K562 (cell line): ENCODE measurements at regions not wholly inside any gene's neighbourhood (a gene's known extent, or its start where the extent isn't known, plus 50 kb on each side); places are given as distances from the start of the nearest gene placed in this dataset.

Experiments
- AFF1 ChIP-seq, 2 experiments: fragments of 450-650 bp; IDR thresholded peaks; 2 replicates each; pipeline ENCODE4 v1.6.1; 2018; ENCODE audit warnings: mild to moderate bottlenecking in 2 of 2, low read depth in 1 of 2; ENCODE audit not compliant: partially characterized antibody in 2 of 2
- ATF3 ChIP-seq, 2 experiments: fragments of 450-650 bp in 1 of 2; sonication (generic) in 1 of 2; formaldehyde crosslinking in 1 of 2; IDR thresholded peaks in 1 of 2; conservative IDR thresholded peaks in 1 of 2; 2 replicates each; pipeline versions ENCODE4 v1.6.1 to v1.8.1; 2016 to 2023; ENCODE audit warnings: mild to moderate bottlenecking in 2 of 2, moderate library complexity in 2 of 2, inconsistent platforms in 1 of 2, missing genetic modification reagents in 1 of 2
- BRD9 ChIP-seq: fragments of 450-650 bp; IDR thresholded peaks from 2 replicates; pipeline ENCODE4 v1.6.1; 2018; ENCODE audit warnings: low read depth; ENCODE audit not compliant: partially characterized antibody
- EP400 ChIP-seq: fragments of 450-650 bp; IDR thresholded peaks from 2 replicates; pipeline ENCODE4 v1.6.1; 2017; ENCODE audit warnings: antibody characterized with exemption, mild to moderate bottlenecking, moderate library complexity
- IFI16 ChIP-seq: fragments of 250-450 bp; sonication (Bioruptor Pico); IDR thresholded peaks from 2 replicates; pipeline ENCODE4 v2.1.2; 2022; ENCODE audit warnings: mild to moderate bottlenecking, inconsistent platforms
- KAT8 ChIP-seq: fragments of 450-650 bp; IDR thresholded peaks from 2 replicates; pipeline ENCODE4 v1.6.1; 2016; ENCODE audit warnings: low read depth, mild to moderate bottlenecking
- KLF10 ChIP-seq: fragments of 250-450 bp; sonication (Bioruptor Pico); IDR thresholded peaks from 2 replicates; pipeline ENCODE4 v1.6.1; 2021; ENCODE audit warnings: matching md5 sums
- SMARCB1 ChIP-seq: IDR thresholded peaks from 2 replicates; pipeline ENCODE4 v1.6.1; 2011; ENCODE audit warnings: improper control_type of control experiment, low read depth; ENCODE audit not compliant: insufficient read length
- ZEB2 ChIP-seq: fragments of 450-650 bp; IDR thresholded peaks from 2 replicates; pipeline ENCODE4 v1.6.1; 2016
- ZNF316 ChIP-seq: fragments of 450-650 bp; IDR thresholded peaks from 2 replicates; pipeline ENCODE4 v1.6.1; 2016
- ZNF740 ChIP-seq, 3 experiments: fragments of 200-800 bp in 1 of 3; sonication (Bioruptor generic) in 1 of 3; sonication (generic) in 1 of 3; formaldehyde crosslinking in 1 of 3; IDR thresholded peaks; 2 replicates each; pipeline versions ENCODE4 v1.6.1 to v1.8.0; 2016 to 2022; ENCODE audit warnings: mild to moderate bottlenecking in 2 of 3, missing compliant biosample characterization in 2 of 3, missing genetic modification characterization in 2 of 3, missing genetic modification reagents in 1 of 3
- ZNF76 ChIP-seq: fragments of 250-450 bp; sonication (Bioruptor Pico); IDR thresholded peaks from 2 replicates; pipeline ENCODE4 v1.4.0; 2020; ENCODE audit warnings: mild to moderate bottlenecking, moderate library complexity, borderline replicate concordance
- TF ChIP-seq, protein P1 (sequence below): sonication (generic); formaldehyde crosslinking; IDR thresholded peaks from 2 replicates; pipeline ENCODE4 v1.8.1; 2023; ENCODE audit warnings: missing genetic modification reagents, mild to moderate bottlenecking, borderline replicate concordance

DNA sequence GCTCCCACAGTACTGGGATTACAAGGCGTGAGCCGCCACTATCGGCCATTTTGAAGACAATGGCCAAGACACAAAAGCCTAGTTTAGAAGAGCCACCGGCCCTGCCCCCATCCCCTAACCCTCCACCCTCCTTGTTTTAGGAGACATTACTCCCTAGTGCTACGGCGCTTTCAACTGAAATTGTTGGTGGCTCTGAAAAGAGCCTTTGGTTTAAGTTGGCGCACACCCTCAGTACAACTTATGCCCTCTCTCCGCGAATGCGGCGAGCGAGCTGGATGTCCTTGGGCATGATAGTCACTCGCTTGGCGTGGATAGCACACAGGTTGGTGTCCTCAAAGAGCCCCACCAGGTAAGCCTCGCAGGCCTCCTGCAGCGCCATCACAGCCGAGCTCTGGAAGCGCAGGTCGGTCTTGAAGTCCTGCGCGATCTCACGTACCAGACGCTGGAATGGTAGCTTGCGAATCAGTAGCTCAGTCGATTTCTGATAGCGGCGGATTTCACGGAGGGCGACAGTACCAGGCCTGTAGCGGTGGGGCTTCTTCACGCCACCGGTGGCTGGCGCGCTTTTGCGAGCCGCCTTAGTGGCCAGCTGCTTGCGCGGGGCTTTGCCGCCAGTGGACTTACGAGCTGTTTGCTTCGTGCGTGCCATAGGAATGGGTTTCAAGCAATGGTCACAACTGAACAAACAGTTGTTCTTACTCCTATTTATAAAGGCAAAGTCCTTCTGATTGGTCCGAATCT, 114.9 kb upstream of the BTN3A2 start (continued):
- TF ChIP-seq, protein P1, sequence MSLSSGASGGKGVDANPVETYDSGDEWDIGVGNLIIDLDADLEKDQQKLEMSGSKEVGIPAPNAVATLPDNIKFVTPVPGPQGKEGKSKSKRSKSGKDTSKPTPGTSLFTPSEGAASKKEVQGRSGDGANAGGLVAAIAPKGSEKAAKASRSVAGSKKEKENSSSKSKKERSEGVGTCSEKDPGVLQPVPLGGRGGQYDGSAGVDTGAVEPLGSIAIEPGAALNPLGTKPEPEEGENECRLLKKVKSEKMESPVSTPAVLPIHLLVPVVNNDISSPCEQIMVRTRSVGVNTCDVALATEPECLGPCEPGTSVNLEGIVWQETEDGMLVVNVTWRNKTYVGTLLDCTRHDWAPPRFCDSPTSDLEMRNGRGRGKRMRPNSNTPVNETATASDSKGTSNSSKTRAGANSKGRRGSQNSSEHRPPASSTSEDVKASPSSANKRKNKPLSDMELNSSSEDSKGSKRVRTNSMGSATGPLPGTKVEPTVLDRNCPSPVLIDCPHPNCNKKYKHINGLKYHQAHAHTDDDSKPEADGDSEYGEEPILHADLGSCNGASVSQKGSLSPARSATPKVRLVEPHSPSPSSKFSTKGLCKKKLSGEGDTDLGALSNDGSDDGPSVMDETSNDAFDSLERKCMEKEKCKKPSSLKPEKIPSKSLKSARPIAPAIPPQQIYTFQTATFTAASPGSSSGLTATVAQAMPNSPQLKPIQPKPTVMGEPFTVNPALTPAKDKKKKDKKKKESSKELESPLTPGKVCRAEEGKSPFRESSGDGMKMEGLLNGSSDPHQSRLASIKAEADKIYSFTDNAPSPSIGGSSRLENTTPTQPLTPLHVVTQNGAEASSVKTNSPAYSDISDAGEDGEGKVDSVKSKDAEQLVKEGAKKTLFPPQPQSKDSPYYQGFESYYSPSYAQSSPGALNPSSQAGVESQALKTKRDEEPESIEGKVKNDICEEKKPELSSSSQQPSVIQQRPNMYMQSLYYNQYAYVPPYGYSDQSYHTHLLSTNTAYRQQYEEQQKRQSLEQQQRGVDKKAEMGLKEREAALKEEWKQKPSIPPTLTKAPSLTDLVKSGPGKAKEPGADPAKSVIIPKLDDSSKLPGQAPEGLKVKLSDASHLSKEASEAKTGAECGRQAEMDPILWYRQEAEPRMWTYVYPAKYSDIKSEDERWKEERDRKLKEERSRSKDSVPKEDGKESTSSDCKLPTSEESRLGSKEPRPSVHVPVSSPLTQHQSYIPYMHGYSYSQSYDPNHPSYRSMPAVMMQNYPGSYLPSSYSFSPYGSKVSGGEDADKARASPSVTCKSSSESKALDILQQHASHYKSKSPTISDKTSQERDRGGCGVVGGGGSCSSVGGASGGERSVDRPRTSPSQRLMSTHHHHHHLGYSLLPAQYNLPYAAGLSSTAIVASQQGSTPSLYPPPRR (CRISPR knock-in tag) = no peak
- TF ChIP-seq BRD9 = peak; percentile 84
- no peak for TF ChIP-seq ATF3 (IDR thresholded peaks at IDR 0.05)
- TF ChIP-seq ATF3 (CRISPR knock-in tag; conservative IDR thresholded peaks at IDR 0.05) = no peak; the same call in 1 of the 2 replicates
- no peak for TF ChIP-seq ZNF316
- TF ChIP-seq ZEB2 = peak; percentile 90
- peak in 1 of 2 experiments; percentile 29 for TF ChIP-seq AFF1 (IDR thresholded peaks at IDR 0.05; ENCODE audit: low read depth in 1 of 2, partially characterized antibody in 2 of 2)
- no peak for TF ChIP-seq IFI16
- TF ChIP-seq SMARCB1 = no peak
- TF ChIP-seq KLF10 (CRISPR knock-in tag) = no peak
- TF ChIP-seq KAT8 = no peak
- TF ChIP-seq ZNF740 (CRISPR knock-in tag; IDR thresholded peaks at IDR 0.05) = no peak
- no peak for TF ChIP-seq ZNF740 (tag; IDR thresholded peaks at IDR 0.05)
- no peak for TF ChIP-seq ZNF76 (CRISPR knock-in tag)
- peak; percentile 23; the same call in 1 of the 2 replicates for TF ChIP-seq EP400
